SK-N-SH (cell line): ENCODE measurements at regions not wholly inside any gene's neighbourhood (a gene's known extent, or its start where the extent isn't known, plus 50 kb on each side); places are given as distances from the start of the nearest gene placed in this dataset.

Experiments used
- CTCF ChIA-PET: fragments of 300-600, 350-600 bp; formaldehyde crosslinking; extraction: SDS; loops from one replicate; lab custom pipeline; 2021; lab: Yijun Ruan, JAX
- POLR2A ChIA-PET: fragments of 350-600 bp; sonication (Branson Sonifier 250); formaldehyde crosslinking; extraction: SDS; loops from one replicate; lab custom pipeline; 2020; ENCODE audit warnings: antibody characterized with exemption, inconsistent platforms; lab: Yijun Ruan, JAX
- DNase-seq: peaks from one replicate; pipeline ENCODE4 v3.0.0; 2012
- H2AFZ ChIP-seq: fragments of 200-600 bp; sonication (generic); 2 replicates; pipeline ENCODE4 v1.8.1; 2016; ENCODE audit warnings: antibody characterized with exemption, mild to moderate bottlenecking, low read depth
- H3F3A ChIP-seq: fragments of 200-600 bp; sonication (generic); replicated peaks from 2 replicates; pipeline ENCODE3; 2016; ENCODE audit warnings: antibody characterized with exemption, mild to moderate bottlenecking; ENCODE audit not compliant: insufficient read depth
- H3K27ac ChIP-seq, 2 experiments: fragments of 200-500 bp in 1 of 2; fragments of 200-600 bp in 1 of 2; sonication (Bioruptor generic) in 1 of 2; sonication (generic), shearing (Covaris generic) in 1 of 2; 2 replicates each; pipeline versions ENCODE4 v1.5.1 to v1.6.1; 2014 to 2016; ENCODE audit warnings: low read depth in 2 of 2, inconsistent platforms in 1 of 2, low read length in 1 of 2, mild to moderate bottlenecking in 1 of 2, mixed read lengths in 1 of 2
- H3K27me3 ChIP-seq: fragments of 200-600 bp; sonication (generic), shearing (Covaris generic); 2 replicates; pipeline ENCODE4 v1.6.1; 2016; ENCODE audit warnings: mixed run types; ENCODE audit not compliant: insufficient read depth
- H3K36me3 ChIP-seq, 2 experiments: fragments of 200-500 bp in 1 of 2; fragments of 200-600 bp in 1 of 2; sonication (Bioruptor generic) in 1 of 2; sonication (generic) in 1 of 2; replicated peaks in 1 of 2; 2 replicates each; pipeline versions ENCODE3 to v1.5.1; 2014 to 2016; ENCODE audit warnings: low read length in 1 of 2, mild to moderate bottlenecking in 1 of 2; ENCODE audit not compliant: insufficient read depth in 2 of 2, control insufficient read depth in 1 of 2
- H3K4me1 ChIP-seq, 2 experiments: fragments of 200-500 bp in 1 of 2; fragments of 200-600 bp in 1 of 2; sonication (Bioruptor generic) in 1 of 2; sonication (generic), shearing (Covaris generic) in 1 of 2; 2 replicates each; pipeline versions ENCODE4 v1.5.1 to v1.6.1; 2014 to 2016; ENCODE audit warnings: low read depth in 1 of 2, low read length in 1 of 2, mixed run types in 1 of 2; ENCODE audit not compliant: insufficient read depth in 2 of 2, control insufficient read depth in 1 of 2
- H3K4me2 ChIP-seq: fragments of 200-600 bp; sonication (generic), shearing (Covaris generic); 2 replicates; pipeline ENCODE4 v1.6.1; 2017; ENCODE audit warnings: mixed run types
- H3K4me3 ChIP-seq, 2 experiments: fragments of 200-500 bp in 1 of 2; fragments of 200-600 bp in 1 of 2; sonication (Bioruptor generic) in 1 of 2; sonication (generic), shearing (Covaris generic) in 1 of 2; 2 replicates each; pipeline versions ENCODE4 v1.5.1 to v1.8.1; 2014 to 2016; ENCODE audit warnings: low read depth in 2 of 2, inconsistent platforms in 1 of 2, low read length in 1 of 2, mild to moderate bottlenecking in 1 of 2, mixed read lengths in 1 of 2, moderate library complexity in 1 of 2
- H3K79me2 ChIP-seq: fragments of 200-600 bp; sonication (generic); 2 replicates; pipeline ENCODE4 v1.8.1; 2017; ENCODE audit warnings: mild to moderate bottlenecking; ENCODE audit not compliant: insufficient read depth
- H3K9ac ChIP-seq: fragments of 200-600 bp; sonication (generic); 2 replicates; pipeline ENCODE4 v1.6.1; 2017; ENCODE audit warnings: mixed run types
- H3K9me2 ChIP-seq: fragments of 200-600 bp; sonication (generic); 2 replicates; pipeline ENCODE4 v1.6.1; 2017; ENCODE audit warnings: mixed run types
- H3K9me3 ChIP-seq: fragments of 200-600 bp; sonication (generic); 2 replicates; pipeline ENCODE4 v1.6.1; 2017; ENCODE audit warnings: mixed run types, mild to moderate bottlenecking, moderate library complexity
- H4K20me1 ChIP-seq: fragments of 200-600 bp; sonication (generic); 2 replicates; pipeline ENCODE4 v1.6.1; 2017; ENCODE audit warnings: mild to moderate bottlenecking, mixed run types; ENCODE audit not compliant: insufficient read depth
- CHD2 ChIP-seq: fragments of 150-350 bp; IDR thresholded peaks from 2 replicates; pipeline ENCODE4 v1.6.1; 2018; ENCODE audit warnings: low read length; ENCODE audit not compliant: partially characterized antibody
- ELF1 ChIP-seq: IDR thresholded peaks from 2 replicates; pipeline ENCODE4 v1.4.0; 2012
- EP300 ChIP-seq, 2 experiments: IDR thresholded peaks; 2 replicates each; pipeline versions ENCODE4 v1.4.0 to v1.6.1; 2012; ENCODE audit warnings: borderline replicate concordance in 1 of 2, low read depth in 1 of 2, low read length in 1 of 2
- FOSL2 ChIP-seq: IDR thresholded peaks from 2 replicates; pipeline ENCODE4 v1.4.0; 2012; ENCODE audit warnings: low read depth, mild to moderate bottlenecking, moderate library complexity, borderline replicate concordance
- FOXJ3 ChIP-seq: sonication (generic); formaldehyde crosslinking; IDR thresholded peaks from 2 replicates; pipeline ENCODE4 v1.5.1; 2020; ENCODE audit warnings: mild to moderate bottlenecking, missing genetic modification reagents
- FOXM1 ChIP-seq: IDR thresholded peaks from 2 replicates; pipeline ENCODE4 v1.4.0; 2012; ENCODE audit warnings: low read depth, mild to moderate bottlenecking
- GABPA ChIP-seq: IDR thresholded peaks from 2 replicates; pipeline ENCODE4 v1.4.0; 2012; ENCODE audit warnings: low read depth, mild to moderate bottlenecking
- JUND ChIP-seq: IDR thresholded peaks from 2 replicates; pipeline ENCODE4 v1.4.0; 2012
- RCOR1 ChIP-seq: fragments of 150-350 bp; IDR thresholded peaks from 2 replicates; pipeline ENCODE4 v1.6.1; 2017; ENCODE audit warnings: antibody characterized with exemption, low read length
- RFX5 ChIP-seq: IDR thresholded peaks from 2 replicates; pipeline ENCODE4 v1.6.1; 2012; ENCODE audit warnings: mild to moderate bottlenecking, improper control_type of control experiment, low read length
- TCF12 ChIP-seq: IDR thresholded peaks from 2 replicates; pipeline ENCODE4 v1.4.0; 2012
- WGBS: methylation state at CpG from one replicate; pipeline ENCODE4 v1.1.6; 2017; ENCODE audit warnings: low lambda C conversion rate; 5-methylcytosine and 5-hydroxymethylcytosine counted together
- TF ChIP-seq, protein P1 (sequence below): IDR thresholded peaks from 2 replicates; pipeline ENCODE4 v1.4.0; 2012; ENCODE audit warnings: low read depth, borderline replicate concordance
- TF ChIP-seq, protein P2 (sequence below): fragments of 200-600 bp; sonication (generic); IDR thresholded peaks from 2 replicates; pipeline ENCODE4 v1.6.1; 2017; ENCODE audit warnings: antibody characterized with exemption, mild to moderate bottlenecking, moderate library complexity
- TF ChIP-seq, protein P3 (sequence below): fragments of 150-350 bp; IDR thresholded peaks from 2 replicates; pipeline ENCODE4 v1.6.1; 2016; ENCODE audit warnings: mild to moderate bottlenecking, low read depth, low read length
- TF ChIP-seq, protein P4 (sequence below): IDR thresholded peaks from 2 replicates; pipeline ENCODE4 v1.6.1; 2012; ENCODE audit warnings: mild to moderate bottlenecking, low read depth, low read length, moderate library complexity
- TF ChIP-seq, protein P5 (sequence below): IDR thresholded peaks from 2 replicates; pipeline ENCODE4; 2012
- TF ChIP-seq, protein P6 (sequence below): IDR thresholded peaks from 2 replicates; pipeline ENCODE4 v1.4.0; 2012; ENCODE audit warnings: low read depth

DNA sequence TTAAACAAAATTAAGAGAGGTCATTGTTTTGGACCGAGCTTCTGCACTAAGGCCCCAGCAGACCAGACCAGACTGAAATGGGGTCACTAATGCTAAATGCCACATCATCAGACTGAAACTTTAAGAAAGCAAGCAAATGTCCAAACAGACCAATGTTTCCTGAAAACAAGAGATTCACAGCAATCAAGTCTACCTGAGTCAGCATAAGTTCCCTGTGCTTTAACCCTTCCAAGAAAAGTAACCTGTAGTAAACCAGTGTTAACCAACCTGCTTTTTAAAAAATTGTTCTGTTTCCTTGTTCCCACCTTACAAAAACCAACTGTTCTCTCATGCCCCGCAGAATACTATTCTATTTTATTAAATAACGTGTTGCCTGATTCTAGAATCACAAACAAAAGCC, 241.1 kb upstream of the GADL1 start (continued):
- TF ChIP-seq, protein P1, sequence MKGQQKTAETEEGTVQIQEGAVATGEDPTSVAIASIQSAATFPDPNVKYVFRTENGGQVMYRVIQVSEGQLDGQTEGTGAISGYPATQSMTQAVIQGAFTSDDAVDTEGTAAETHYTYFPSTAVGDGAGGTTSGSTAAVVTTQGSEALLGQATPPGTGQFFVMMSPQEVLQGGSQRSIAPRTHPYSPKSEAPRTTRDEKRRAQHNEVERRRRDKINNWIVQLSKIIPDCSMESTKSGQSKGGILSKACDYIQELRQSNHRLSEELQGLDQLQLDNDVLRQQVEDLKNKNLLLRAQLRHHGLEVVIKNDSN: no peak

DNA sequence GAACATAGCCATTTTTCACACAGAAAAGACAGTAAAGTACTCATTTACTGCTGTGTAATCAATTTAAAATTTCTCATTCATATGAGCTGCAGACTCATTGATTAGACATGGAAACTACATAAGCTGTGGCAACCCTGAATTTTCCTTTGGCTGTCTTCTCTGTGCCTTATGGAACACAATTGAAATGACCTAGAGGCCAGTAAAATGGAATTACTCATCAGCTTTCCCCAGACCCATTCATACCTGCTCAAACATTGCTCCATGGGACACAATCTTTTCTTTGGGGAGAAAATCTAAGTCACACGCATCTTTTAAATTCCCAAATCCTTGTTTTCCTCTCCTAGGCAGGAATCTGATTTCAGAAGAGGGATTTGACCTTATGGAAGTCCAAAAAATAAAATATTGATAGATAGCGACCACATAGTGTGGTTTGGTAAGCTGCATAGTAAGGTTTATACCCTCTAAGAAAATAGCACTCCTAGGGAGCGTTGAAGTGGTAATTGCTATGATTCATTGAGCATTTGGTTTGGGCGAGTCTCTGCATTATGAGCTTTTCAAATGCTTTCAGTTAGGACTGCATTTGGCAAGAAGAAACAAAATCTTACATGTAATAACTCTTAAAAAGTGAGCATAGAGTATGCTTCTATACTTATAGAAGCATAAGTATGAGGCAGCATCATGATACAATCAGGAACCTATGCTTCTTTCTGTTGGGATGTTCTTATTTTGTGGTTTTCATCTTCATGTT, 243.4 kb upstream of the GADL1 start:
- WGBS: 64% methylated on average over 4 of the region's 4 CpGs
- TF ChIP-seq JUND (no peak), FOXJ3 (CRISPR knock-in tag) (no peak), FOSL2 (no peak)
- TF ChIP-seq, protein P2, sequence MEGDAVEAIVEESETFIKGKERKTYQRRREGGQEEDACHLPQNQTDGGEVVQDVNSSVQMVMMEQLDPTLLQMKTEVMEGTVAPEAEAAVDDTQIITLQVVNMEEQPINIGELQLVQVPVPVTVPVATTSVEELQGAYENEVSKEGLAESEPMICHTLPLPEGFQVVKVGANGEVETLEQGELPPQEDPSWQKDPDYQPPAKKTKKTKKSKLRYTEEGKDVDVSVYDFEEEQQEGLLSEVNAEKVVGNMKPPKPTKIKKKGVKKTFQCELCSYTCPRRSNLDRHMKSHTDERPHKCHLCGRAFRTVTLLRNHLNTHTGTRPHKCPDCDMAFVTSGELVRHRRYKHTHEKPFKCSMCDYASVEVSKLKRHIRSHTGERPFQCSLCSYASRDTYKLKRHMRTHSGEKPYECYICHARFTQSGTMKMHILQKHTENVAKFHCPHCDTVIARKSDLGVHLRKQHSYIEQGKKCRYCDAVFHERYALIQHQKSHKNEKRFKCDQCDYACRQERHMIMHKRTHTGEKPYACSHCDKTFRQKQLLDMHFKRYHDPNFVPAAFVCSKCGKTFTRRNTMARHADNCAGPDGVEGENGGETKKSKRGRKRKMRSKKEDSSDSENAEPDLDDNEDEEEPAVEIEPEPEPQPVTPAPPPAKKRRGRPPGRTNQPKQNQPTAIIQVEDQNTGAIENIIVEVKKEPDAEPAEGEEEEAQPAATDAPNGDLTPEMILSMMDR: no peak
- Histone ChIP-seq H3K4me2 (no peak overlapping the region), H3K4me3 (no peak overlapping the region), H3K36me3 (no peaks in the 10 kb centered on the region), H4K20me1 (no peaks in the 10 kb centered on the region), H3K9me2 (no peaks in the 10 kb centered on the region), H3K4me1 (no peaks in the 10 kb centered on the region), H3K9ac (no peak overlapping the region), H2AFZ (no peak overlapping the region), H3K27me3 (no peaks in the 10 kb centered on the region), H3K9me3 (no peaks in the 10 kb centered on the region), H3K79me2 (no peaks in the 10 kb centered on the region), H3K27ac (no peak overlapping the region), H3F3A (no peaks in the 10 kb centered on the region)
- DNase-seq: no peak
- CTCF ChIA-PET: interaction anchor here (1.7 kb wide), 1 partner anchor 204 kb away, joined by 5 read pairs; no protein-coding TSS in a partner anchor
- POLR2A ChIA-PET: no interaction called here

DNA sequence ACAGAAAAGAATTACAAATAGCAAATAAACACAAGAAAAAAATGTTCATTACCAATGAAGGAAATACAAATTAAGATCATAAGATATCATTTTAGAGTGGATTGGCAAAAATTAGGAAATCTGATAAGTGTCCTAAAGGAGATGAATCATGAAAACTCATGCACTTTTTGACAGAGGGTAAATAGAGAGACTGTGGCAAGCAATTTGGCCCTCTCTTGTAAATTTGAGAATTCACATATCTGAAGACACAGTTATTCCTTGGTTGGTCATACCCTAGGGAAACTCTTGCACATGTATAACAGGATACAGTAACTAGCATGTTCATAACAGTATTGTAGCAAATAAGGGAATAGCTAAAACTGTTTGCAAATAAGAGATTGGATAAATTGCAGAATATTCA, 246.0 kb upstream of the GADL1 start:
- CTCF ChIA-PET: interaction anchor here (1.0 kb wide), 1 partner anchor 8 kb away, joined by 3 read pairs; no protein-coding TSS in a partner anchor
- Histone ChIP-seq H4K20me1 (no peaks in the 10 kb centered on the region), H3K4me1 (no peaks in the 10 kb centered on the region)
- TF ChIP-seq RFX5 (no peak), FOSL2 (no peak), RCOR1 (no peak), EP300 (IDR thresholded peaks at IDR 0.05; ENCODE audit: borderline replicate concordance in 1 of 2, low read depth in 1 of 2, low read length in 1 of 2) (no peak), GABPA (no peak), CHD2 (no peak), FOXM1 (no peak), TCF12 (no peak), JUND (no peak), ELF1 (no peak)
- TF ChIP-seq, protein P3, sequence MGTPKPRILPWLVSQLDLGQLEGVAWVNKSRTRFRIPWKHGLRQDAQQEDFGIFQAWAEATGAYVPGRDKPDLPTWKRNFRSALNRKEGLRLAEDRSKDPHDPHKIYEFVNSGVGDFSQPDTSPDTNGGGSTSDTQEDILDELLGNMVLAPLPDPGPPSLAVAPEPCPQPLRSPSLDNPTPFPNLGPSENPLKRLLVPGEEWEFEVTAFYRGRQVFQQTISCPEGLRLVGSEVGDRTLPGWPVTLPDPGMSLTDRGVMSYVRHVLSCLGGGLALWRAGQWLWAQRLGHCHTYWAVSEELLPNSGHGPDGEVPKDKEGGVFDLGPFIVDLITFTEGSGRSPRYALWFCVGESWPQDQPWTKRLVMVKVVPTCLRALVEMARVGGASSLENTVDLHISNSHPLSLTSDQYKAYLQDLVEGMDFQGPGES: no peak
- TF ChIP-seq, protein P4, sequence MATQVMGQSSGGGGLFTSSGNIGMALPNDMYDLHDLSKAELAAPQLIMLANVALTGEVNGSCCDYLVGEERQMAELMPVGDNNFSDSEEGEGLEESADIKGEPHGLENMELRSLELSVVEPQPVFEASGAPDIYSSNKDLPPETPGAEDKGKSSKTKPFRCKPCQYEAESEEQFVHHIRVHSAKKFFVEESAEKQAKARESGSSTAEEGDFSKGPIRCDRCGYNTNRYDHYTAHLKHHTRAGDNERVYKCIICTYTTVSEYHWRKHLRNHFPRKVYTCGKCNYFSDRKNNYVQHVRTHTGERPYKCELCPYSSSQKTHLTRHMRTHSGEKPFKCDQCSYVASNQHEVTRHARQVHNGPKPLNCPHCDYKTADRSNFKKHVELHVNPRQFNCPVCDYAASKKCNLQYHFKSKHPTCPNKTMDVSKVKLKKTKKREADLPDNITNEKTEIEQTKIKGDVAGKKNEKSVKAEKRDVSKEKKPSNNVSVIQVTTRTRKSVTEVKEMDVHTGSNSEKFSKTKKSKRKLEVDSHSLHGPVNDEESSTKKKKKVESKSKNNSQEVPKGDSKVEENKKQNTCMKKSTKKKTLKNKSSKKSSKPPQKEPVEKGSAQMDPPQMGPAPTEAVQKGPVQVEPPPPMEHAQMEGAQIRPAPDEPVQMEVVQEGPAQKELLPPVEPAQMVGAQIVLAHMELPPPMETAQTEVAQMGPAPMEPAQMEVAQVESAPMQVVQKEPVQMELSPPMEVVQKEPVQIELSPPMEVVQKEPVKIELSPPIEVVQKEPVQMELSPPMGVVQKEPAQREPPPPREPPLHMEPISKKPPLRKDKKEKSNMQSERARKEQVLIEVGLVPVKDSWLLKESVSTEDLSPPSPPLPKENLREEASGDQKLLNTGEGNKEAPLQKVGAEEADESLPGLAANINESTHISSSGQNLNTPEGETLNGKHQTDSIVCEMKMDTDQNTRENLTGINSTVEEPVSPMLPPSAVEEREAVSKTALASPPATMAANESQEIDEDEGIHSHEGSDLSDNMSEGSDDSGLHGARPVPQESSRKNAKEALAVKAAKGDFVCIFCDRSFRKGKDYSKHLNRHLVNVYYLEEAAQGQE: no peak
- TF ChIP-seq, protein P5, sequence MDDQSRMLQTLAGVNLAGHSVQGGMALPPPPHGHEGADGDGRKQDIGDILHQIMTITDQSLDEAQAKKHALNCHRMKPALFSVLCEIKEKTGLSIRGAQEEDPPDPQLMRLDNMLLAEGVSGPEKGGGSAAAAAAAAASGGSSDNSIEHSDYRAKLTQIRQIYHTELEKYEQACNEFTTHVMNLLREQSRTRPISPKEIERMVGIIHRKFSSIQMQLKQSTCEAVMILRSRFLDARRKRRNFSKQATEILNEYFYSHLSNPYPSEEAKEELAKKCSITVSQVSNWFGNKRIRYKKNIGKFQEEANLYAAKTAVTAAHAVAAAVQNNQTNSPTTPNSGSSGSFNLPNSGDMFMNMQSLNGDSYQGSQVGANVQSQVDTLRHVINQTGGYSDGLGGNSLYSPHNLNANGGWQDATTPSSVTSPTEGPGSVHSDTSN: no peak
- TF ChIP-seq, protein P6, sequence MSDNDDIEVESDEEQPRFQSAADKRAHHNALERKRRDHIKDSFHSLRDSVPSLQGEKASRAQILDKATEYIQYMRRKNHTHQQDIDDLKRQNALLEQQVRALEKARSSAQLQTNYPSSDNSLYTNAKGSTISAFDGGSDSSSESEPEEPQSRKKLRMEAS: no peak

More for the DNA sequence above, 246.0 kb upstream of the GADL1 start:
- no peak overlapping the region for H3K4me3 ChIP-seq
- H3K4me2 ChIP-seq: no peak overlapping the region
- no peak for DNase-seq
- POLR2A ChIA-PET: no interaction called here
- no peaks in the 10 kb centered on the region for H3K79me2 ChIP-seq
- no peaks in the 10 kb centered on the region for H3K9me2 ChIP-seq
- H3K36me3 ChIP-seq: no peaks in the 10 kb centered on the region
- H3K27me3 ChIP-seq: no peaks in the 10 kb centered on the region
- H2AFZ ChIP-seq: no peak overlapping the region
- H3K27ac ChIP-seq: no peak overlapping the region
- no peak overlapping the region for H3K9ac ChIP-seq
- H3F3A ChIP-seq: no peaks in the 10 kb centered on the region
- no peaks in the 10 kb centered on the region for H3K9me3 ChIP-seq
